ENCODE measurements at regions not wholly inside any gene's neighbourhood (a gene's known extent, or its start where the extent isn't known, plus 50 kb on each side); places are given as distances from the start of the nearest gene placed in this dataset.
A peak's percentile ranks its signal among the peaks of the same experiment; 100 is the strongest.

DNA sequence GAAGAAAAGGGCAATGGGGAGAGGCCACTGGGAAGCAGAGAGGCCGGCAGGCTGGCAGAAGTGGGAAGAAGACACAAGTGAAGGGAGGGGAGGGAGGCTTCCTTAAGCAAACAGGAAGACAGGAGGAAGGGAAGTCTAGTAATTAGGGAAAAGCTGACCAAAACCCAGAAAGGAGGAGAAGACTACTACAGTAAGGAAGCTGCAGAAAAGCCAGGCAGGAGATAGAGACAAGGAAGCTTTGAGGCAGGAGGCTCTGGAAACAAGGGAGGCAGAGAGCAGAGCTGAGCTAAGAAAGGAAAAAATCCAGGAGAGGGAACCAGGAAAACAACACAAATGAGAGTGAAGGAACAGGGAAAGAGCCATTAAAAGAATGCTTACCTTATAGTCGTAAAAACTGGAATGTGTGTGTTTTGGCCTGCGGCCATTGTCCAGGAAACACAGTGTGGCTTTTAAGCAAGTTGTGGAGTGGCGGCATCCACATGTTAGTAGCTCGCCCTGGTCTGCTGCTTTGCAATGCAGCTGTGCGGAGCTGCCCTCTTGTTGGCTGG is 317.1 kb upstream of the CLINT1 start:
- no peak for DNase-seq

DNA sequence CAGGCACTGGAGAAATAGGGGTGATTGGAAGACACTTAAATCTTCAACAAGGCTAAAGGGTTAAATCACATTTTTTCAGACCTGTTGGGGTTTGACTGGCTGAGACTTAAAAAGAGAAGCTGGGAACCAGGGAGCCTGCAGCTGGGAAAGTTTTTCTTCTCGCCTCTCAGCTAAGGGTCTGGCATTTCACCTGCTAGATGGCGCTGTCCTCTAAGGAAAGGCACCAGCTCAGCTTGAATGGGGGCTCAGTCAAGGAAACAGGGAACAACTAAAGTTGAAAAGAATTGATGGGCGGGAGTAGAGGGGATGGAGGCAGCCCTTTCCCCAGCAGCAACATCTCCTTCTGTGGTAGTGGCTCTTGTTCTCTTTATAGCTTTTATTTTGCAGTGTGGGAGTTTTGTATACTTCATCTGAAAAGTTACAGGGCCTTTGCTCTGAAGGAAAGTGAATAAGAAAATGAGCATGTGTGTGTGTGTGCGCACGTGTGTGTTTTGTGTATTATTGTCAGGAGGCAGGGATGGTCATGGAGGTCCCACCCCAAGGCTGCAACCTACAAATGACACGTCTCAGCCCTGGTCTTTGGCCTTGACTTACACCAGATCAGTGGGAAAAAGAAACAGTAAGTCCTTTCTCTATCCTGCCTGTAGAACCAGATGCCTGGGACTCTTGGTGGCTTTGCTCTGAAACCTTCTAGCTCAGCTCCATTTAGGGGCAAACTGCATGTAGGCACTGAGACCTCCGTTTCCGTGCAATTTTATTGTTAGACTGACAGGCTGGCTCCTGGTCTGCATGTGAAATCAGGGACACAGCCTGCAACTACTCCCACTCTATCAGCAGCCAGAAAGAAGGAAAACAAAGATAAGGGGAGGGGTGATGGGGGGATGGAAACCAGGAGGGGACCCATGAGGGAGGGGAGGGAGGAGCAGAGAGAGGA is 316.2 kb upstream of the CLINT1 start:
- peak; percentile 38 for DNase-seq

DNA sequence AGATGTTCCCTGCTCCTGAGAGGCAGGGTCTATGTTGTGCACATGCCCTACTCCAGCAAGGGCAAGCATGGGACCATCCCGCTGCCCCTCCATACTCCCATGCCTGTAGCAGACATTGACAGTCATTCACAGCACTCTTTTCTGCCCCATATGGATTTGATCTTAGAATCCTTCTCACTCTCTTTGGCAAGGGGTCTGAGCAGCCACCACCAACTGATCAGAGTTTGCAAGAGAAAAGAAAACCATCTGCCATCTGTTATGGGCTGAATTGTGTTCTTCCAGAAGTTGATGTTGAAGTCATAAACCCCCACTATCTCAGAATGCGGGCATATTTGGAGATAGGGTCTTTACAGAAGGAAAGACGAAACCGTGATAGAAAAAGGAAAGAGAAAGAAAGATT is 315.1 kb upstream of the CLINT1 start:
- no peak for DNase-seq

DNA sequence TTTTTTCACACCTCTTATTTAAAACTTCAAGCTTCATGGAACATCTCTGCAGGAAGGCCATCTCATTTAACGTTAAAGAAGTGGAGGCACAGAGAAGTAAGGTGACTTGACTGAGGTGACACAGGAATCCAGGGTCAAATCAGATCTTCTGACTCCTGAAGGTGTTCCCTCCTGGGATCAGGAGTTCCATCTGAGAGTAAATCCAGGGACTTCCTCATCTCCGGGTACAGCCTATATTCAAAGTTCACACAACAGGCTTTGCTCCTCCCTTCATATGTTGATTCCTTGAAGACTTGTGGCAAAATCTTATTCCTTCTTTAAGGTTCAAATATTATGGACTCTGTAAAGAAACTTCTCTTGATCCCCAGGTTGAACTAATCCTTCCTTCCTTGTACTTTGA is 313.1 kb upstream of the CLINT1 start:
- DNase-seq = no peak

DNA sequence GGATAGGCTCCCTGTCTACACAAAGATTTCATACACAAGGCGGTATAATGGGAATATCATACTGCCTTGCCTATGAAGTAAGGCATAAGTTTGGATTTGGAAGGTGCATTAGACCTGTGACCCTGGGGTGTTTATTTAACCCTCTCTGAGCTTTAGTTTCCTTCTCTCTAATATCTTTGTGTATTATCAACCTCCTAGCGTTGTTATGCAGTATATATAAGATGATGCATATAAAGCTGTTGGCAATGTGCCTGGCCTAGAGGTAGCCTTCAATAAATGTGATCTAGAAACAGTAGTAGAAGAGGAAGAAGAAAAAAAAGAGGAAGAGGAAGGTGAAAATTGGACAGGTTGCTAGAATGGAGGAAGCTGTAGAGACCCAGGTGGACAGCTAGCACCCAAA is 311.6 kb upstream of the CLINT1 start:
- no peak for DNase-seq

DNA sequence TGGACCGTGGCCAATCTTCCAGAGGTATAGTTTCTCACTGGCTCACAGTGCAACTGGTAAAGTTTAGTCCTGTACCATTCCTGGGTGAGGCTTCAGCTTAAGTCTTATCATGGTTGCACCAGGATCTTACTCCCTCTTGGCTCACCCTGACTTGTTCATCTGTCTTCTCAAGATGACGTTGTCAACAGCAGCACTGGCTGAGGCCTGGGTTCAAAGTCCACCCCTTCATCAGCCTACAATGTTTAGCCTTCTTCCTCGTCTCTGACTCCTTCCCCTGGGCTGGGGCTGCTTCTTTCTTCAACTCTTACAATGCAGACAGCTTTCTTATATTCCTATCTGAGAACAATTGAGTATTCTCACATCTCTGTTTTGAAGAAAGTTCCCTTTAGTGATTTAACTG is 311.1 kb upstream of the CLINT1 start:
- no peak for DNase-seq

DNA sequence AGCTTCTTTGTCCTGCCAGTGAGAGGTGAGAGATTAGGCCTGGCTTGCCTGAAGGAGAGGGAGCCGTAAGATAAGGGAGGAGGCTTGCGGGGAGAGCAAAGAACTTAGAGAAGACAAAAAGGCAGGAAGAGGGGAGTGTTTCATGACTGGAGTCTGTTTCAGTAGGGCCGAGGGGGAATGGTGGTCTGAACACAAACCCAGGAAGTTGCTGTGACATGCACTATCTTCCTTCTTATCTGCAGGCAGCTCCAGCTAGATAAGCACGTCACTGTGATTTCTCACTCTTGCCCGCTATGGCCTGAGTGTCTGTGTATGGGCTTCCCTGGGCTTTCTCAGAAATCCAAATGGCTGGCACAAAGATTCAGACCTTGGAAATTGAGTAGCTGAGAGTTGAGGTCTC is 307.5 kb upstream of the CLINT1 start:
- no peak for DNase-seq

DNA sequence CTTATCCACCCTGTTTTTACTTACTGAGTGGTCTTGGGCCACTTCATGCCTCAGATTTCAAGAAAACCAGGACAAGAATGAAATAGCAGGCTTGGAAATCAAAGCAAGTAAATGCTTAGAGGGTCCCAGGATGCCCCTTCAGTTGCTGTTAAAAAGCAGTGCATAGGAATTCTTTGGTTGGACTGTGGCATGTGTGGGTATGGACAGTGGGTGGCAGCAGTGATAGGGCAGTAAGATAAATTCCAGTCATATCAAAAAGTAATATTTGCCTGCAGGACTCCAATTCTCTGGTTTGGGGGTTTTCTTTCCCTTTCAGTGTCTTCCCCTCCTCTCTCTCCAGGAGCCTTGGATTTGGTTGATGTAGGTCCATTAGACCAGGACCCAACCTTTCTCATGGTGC is 306.7 kb upstream of the CLINT1 start:
- no peak for DNase-seq

DNA sequence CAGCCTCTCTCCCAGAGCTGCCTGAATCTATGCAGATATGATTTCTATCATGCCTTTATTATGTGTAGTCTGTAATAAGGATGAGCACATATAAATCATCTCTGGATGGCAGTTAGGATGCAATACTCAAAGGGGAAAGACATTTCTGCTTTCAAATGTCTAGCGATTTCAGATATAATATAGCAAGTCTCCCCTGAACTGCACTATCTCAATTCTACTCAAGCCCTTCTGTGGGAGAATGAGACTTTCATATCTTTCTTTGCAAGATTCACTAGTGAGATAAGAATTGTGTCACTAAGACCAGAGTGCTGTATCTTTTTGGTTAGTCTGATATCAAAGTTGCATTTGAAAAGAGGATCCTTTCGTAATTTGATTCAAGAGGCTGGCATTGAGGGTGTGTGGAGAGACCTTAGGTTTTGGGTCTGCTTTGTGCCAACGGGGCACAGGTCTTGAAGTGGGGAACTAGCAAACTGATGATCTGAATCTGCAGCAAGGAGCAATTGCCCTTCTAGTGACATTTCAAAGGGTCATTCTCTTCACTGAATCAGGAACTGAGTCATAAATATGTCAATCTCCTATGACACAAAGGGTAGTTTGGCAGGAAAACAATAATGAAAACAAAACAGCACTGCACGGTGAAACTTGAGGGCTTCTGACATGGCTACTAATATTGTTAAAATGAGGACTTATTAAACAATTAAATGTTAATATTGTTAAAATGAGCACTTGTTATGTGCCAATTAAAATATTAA is 305.5 kb upstream of the CLINT1 start:
- DNase-seq = no peak

DNA sequence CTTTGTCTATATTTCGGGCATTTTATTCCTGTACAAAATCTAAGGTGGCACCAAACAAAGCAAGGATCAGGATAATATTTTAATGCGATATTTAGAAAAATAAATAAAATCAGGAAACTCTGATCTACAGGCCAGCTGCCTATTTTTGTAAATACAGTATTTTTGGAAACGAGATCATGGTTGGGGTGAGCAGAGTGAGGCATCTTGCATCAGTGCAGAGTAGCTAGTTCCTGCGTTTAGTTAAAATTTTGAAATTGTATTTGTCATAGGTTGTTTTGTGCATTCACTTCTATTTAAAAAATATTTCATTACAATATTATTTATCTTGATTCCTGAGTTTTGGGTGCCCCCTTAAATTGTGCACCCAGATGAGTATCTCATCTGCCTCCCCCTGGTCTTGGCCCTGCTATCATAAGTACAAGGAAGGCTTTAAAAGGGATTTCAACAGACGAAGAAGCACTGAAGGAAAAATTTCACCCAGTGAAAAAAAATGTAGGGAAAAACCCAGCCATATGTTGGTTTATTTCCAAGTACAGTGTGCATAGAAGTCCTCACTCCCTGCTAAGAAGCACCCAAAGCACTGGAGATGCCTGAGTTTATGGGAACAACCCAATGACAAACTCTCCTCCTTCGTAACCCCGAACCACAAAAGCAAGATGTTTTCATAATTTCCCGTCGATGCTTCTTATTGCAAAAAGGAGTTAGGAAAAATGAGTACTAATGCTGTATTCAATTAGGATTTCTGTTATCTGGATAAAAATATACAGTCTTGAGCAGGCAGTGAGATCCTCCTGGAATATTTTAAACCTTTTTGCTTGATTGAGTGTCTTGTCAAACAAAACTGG is 304.7 kb upstream of the CLINT1 start:
- DNase-seq = no peak

DNA sequence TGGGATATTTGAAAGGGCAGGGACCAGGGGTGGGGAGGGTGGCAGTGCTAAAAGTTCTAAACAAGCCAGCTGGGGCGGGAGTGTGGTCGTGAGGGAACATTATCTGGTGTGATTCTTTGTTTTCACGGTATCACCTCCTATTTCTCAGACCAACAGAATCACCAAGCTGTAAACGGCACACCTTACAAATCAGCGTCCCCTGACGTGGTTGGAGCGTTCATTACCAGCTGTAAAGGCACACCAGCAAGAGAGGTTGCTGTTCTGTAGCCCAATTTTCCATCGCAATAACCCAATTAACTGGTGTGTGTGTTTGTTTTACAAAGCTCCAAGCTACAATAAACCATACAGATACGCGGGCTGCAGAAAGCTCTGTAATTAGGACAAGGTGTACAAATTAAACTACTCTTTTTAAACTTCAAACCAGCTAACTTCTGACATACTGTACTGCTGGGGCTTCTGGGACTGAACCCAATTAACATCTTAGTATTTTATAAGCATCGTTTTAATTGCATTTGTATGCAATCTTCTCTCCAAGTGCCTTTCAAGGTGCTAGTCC is 303.6 kb upstream of the CLINT1 start:
- no peak for DNase-seq

DNA sequence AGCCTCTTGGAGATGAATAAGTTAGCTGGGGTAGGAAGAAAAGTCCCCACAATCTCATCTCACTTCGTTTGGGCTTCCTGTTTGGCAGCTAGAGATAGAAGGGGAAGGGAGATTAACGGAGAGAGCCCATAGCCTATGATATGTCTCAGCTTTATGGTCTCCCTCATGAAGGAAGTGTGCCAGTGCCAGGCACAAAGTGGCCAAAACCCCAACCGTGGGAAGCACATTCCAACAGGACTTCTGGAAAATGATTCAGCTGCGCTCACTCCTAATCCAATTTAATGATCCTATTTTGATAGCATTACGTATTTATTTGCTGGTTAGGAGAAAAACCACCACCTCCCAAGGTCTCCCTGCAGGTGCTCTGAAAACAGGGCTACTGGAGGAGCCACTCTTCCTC is 303.1 kb upstream of the CLINT1 start:
- DNase-seq = no peak

DNA sequence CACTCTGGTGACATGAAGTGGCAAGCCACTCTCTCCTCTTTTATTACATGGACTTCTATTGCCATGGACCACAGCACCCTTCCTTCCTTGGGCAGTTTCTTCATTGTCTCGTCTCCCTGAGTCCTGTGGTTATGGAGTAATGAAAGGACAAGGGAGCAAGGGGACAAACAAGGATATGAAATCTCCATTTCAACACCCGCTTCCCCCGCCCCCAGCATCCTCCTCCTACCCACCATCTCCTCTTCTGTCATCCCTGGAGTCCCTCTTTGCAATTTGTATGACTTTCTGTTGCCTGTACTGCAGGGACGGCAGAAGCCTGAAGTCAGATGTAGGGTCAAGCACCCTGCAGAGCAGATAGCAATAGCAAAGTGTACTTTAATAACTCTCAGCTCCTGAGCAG is 300.7 kb upstream of the CLINT1 start:
- no peak for DNase-seq

DNA sequence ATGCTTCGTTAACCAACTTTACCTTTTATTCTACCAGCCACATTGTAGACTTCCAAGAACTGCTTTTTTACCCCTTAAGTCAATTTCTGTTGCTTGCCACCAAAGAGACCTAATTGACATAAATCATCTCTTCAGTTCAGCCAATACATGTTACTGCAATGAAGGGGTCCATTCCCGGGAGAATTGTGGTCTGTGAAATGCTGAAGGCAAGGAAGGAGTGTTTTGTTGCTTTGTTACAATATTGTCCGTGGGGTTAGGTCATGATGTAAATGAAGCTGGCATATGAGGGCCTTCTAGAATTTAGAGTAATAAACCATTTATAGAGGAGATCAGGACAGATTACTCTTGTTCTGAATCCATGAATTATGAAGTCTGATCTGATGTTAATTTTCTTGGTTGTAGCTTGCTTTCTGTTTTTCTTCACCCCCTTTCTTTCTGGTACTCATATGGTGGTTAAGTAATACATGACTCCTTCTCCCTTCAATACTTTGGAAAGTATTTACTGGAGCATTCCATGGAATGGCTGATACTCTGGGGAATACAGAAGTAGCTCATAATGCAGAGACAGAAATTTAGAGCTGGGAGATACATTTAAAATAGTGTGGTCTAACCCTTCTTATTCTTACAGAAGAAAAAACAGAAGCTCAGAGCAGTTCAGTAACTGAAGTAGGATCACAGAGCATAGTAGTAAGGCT is 297.0 kb upstream of the CLINT1 start:
- no peak for DNase-seq

DNA sequence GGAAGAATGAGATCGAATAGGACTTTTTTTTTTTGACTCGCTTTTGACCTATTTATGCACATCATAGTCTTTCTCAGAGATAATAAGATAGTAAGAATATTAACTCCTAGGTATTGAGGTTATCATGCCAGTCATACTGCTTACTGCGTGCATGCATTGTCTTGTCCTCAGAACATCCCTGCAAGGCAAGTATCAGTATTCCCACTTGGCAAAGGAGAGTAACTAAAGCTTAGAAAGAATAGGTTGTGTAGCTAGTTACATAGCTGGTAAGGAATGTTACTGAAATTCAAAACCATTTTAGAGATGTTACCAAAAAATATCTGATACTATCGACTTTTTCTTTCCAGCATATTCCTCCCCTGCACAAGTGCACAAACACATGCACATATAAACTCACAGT is 296.1 kb upstream of the CLINT1 start:
- DNase-seq = no peak

DNA sequence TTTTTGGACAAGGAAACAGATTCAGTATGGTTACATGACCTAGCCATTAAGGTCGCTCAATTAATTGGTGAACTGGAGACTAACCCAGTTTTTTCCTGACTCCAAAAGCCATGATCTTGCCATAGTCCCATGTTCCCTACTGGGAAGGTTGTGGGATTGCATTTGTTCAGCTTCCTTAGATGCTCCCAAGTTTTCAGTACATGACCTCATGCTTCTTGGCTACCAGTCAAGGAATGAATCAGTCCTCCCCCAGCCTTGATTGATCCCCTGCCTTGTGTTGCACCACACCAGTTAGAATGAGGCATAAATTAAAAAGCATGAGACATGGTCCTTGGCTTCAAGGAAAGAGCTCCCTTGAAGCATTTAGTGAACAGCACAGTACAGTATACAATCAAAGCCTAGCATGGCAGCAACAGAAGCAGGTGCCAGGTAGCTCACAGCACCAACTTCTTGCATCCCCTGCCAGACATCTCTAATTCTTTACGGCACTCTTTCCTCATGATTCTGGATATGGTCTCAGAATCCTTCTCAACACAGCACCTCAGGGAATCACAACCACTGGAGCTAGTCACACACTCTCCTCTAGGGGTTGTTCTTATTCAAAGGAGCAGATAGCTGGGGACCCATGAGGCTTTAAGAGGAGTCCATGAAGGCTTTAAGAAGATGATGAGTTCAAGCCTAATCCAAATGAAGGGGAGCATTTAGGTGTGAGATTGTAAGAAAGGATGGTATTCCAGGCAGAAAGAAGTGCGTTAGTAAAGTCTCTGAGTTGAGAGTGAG is 295.5 kb upstream of the CLINT1 start:
- DNase-seq = no peak

DNA sequence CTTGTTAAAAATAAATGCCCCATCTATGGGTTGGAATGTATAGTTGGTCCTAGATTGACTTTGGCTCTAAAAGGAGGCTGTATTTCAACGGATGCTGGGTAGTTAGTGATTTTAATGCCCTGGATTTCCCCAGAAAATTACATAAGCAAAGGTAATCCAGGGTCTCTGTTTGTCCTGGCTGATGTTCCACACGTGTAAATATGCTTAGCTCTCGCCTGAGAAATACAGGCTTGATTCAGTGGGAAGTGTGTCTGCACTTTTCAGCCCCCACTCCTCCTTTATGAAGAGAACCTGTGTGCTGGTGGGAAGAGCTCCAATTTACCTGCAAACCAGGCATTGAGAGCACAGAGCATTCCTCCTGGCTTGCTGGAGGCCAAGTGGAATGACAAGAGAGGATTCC is 294.6 kb upstream of the CLINT1 start:
- DNase-seq = no peak

DNA sequence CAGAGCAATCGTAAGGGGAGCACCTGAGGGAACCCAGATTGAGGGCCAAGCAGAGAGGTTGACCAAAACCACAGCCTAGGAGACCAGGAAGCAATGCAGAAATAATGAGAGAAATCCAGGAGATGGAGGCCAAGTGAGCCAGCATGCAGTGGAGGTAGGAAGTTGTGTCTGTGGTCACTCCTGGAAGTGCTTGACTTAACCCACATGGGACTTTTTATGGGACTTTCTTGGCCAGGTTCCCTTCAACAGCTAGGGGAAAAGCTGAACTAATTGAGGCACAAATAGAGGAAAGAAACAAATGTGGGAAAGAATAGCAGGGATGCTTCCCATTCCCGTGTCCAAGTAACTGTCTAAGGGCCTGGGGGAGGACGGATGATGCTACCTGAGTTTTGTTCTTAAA is 293.2 kb upstream of the CLINT1 start:
- DNase-seq = no peak

DNA sequence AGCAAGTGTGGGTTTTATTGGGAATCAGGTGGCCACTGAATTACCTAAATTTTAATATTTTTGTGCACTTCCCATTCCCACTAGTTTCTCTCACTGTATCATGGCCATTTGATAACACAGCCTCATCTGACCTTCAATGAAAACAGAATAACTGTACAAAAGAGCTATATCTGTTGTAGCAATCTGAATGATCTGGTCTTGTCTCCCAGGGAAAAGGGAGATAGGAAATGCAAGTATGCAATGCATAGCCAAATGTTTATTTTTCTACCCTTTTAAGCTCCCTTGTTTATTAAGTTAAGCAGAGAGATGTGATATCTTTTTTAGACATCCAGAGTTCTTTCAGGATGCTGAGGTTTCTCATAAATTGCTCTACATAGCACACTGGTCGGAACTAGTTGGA is 288.3 kb upstream of the CLINT1 start:
- no peak for DNase-seq

DNA sequence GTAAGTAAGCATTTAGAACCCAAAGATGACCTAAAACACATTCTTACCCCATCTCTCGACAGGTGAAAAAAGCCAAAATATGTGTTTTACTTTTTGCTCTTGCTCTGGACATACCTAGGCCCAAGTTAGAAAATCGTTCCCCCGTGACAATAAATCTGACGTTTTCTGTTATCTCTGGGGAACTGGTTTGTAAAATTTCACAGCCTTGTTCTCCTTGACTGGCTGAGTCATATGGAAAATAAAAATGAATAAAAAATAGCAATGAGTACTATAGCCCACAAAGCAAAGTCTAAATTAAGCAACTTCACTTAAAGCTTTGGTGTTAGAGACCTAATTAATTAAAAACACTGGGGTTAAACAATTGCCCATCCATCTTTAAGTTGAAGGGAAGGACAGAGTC is 286.9 kb upstream of the CLINT1 start:
- DNase-seq = no peak

DNA sequence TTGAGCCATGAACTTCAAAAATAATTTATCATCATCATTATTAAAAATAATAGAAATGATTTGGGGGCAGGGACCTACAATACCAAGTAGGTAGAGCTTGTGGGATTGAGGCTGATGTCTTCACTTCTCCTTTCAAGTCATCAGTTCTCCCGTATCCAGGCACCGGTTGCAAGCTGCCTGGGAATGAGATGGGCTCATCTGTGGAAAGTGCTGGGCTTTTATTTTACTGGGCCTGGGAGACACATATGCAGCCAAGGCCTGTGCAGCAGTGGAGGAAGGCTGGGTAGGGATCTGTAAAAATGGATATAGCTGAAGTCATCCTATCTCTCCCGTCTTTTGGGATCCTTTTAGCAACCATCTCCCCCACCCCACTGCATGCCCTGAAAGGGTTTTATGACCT is 284.1 kb upstream of the CLINT1 start:
- no peak for DNase-seq
